ENCODE measurements at regions not wholly inside any gene's neighbourhood (a gene's known extent, or its start where the extent isn't known, plus 50 kb on each side); places are given as distances from the start of the nearest gene placed in this dataset.

DNA sequence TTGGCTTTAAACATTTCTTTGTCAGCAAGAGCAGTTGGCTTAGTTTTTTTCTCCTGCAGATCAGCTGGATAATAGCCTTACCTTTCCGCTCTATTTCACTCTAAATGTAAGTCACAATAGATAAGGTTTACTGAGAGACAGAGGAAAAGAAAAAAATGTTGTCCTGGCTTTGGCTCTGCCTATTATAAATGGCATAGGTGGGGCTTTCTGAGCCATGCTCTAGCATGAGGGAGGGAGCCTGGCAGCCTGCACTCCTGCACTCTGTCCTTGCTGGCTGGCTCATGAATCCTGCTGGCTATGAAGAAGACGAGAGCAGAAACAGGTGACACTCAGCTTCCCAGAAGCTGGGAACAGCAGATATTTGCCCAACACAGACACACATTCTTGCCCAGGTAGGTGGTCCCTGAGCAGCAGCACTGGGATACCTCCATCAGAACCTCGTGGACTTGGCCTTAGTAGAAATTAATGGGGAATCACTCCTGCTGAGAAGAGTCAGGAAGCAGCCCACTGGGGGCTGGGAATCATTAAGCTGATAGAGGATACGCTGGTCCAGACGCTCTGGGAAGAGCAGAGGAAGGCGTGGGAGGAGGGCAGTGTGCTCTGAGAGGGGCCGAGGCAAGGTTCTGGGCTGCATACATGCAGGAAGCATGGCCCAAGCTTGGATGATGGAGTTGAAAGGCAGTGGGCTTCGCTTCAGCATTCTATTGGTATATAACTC is 514.4 kb upstream of the HS6ST1 start:
- H3K9me3 ChIP-seq (ENCODE audit: low read depth, low read length) = no peaks in the 10 kb centered on the region
- H3K27me3 ChIP-seq (ENCODE audit: insufficient read depth, low read length) = no peaks in the 10 kb centered on the region
- H3K4me3 ChIP-seq (ENCODE audit: low read length) = no peak overlapping the region
- H3K4me1 ChIP-seq (ENCODE audit: insufficient read depth, low read length) = no peaks in the 10 kb centered on the region

DNA sequence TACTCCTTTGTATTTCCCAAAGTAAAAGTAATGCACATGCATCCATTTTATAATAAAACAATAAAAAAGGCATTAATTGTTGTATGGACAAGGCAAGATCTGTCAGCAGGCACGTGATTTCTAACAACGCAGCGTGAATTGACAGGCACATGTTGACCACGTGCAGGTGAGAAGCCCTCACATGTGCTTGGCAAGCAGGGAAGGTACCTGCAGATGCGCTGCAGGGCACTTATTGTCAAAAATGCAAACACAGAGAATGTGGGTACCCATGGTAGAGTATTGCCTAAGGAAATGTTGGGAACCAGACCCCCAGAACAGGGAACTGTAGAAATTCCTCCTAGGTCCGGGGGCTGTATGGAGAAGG is 515.0 kb upstream of the HS6ST1 start:
- no peaks in the 10 kb centered on the region for H3K9me3 ChIP-seq (ENCODE audit: low read depth, low read length)
- H3K27me3 ChIP-seq (ENCODE audit: insufficient read depth, low read length) = no peaks in the 10 kb centered on the region
- H3K4me1 ChIP-seq (ENCODE audit: insufficient read depth, low read length) = no peaks in the 10 kb centered on the region
- H3K4me3 ChIP-seq (ENCODE audit: low read length) = no peak overlapping the region

DNA sequence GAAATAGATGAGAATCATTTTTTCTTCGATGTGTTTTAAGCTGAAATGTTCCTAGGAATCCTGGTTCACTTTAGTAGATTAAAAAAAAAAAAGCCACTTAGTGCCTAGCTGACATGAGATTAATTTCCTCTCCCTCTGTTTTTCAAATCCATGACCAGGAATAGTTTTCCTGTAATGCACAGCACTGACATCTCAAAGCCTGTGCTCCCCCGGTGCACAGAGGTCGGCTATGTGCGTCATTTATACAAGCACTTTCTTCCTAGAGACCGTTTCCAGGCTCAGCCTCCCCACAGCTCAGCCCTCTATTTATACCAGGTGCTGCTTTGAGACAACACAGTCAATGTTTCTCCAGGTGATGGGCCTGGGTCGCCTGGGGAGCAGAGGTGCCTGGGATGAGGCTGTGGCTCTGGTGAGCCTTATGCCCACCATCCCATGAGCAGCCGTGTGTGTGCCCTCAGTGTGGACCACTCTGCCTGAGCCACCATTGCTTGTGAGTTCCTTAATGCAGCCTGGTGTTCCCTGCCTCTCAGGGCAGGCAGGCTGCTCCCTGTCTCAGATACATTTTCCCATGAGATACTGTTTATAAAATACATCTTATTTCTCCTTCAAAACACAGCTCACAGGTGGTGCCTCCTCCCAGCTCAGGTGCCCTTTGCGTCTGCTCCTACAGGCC is 515.7 kb upstream of the HS6ST1 start:
- no peaks in the 10 kb centered on the region for H3K27me3 ChIP-seq (ENCODE audit: insufficient read depth, low read length)
- no peak overlapping the region for H3K4me3 ChIP-seq (ENCODE audit: low read length)
- H3K4me1 ChIP-seq (ENCODE audit: insufficient read depth, low read length) = no peaks in the 10 kb centered on the region
- H3K9me3 ChIP-seq (ENCODE audit: low read depth, low read length) = no peaks in the 10 kb centered on the region

DNA sequence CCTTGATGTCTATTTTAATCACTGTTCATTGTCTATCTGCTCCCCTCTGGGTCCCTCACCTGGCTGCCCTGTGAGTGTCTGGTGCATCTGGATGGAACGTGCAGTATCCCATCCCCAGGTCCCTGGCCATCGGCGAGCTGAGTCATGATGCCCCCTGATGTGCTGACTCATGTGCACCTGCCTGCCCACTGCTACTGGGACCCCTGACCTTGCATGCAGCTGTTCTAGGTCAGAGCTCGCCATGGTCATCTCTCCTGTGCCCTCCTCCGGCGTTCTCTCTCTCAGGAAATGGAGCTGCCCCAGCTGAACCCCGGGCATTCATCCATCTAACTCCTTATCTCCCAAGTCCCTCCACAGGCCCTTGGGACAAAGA is 516.2 kb upstream of the HS6ST1 start:
- Histone ChIP-seq H3K9me3 (ENCODE audit: low read depth, low read length) (no peaks in the 10 kb centered on the region), H3K4me3 (ENCODE audit: low read length) (no peak overlapping the region), H3K27me3 (ENCODE audit: insufficient read depth, low read length) (no peaks in the 10 kb centered on the region), H3K4me1 (ENCODE audit: insufficient read depth, low read length) (no peaks in the 10 kb centered on the region)

DNA sequence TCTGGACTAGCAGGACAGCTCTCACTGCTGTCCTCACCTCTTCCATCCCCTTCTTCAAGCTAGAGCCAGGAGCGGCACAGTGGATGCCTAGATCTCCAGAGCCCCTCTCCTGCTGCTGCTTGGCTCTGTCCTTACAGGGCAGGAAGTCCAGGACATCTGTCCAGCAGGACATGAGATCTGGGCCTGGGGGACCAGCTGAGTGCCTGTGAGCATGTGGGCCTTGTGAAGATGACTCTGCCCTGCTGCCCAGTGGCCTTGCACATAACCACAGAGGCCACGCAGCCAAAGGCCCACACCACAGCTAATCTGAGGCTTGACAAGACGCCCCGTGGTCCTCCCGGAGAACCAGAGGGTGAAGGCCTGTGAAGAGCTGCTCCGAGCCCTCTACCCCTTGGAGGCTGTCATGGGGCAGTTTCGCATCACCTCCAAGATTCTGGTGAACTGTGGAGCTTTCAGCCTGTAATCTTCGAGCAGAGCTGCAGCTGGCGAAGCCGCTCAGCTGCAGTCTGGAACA is 516.7 kb upstream of the HS6ST1 start:
- Histone ChIP-seq H3K4me3 (ENCODE audit: low read length) (no peak overlapping the region), H3K27me3 (ENCODE audit: insufficient read depth, low read length) (no peaks in the 10 kb centered on the region), H3K9me3 (ENCODE audit: low read depth, low read length) (no peaks in the 10 kb centered on the region), H3K4me1 (ENCODE audit: insufficient read depth, low read length) (no peaks in the 10 kb centered on the region)

DNA sequence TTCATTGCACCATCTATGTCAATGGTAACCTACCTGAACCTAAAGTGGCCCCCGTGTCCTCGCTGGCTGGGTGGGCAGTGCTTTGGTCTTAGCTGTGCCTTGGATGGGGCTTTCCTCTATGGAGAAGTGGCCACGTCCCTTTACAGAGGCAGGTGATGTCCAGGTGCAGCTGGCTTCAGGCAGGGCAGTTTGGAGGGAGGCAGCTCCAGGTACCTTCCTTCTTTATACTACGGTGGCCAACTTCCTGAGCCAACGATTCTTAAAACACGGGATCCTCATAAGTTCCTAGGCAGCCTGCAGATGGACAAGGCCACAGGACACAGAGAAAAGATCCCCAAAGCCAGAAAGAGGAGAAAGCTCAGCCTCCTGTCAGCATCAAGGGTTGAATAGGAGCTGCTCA is 517.3 kb upstream of the HS6ST1 start:
- Histone ChIP-seq H3K9me3 (ENCODE audit: low read depth, low read length) (no peaks in the 10 kb centered on the region), H3K4me3 (ENCODE audit: low read length) (no peak overlapping the region), H3K4me1 (ENCODE audit: insufficient read depth, low read length) (no peaks in the 10 kb centered on the region), H3K27me3 (ENCODE audit: insufficient read depth, low read length) (no peaks in the 10 kb centered on the region)

DNA sequence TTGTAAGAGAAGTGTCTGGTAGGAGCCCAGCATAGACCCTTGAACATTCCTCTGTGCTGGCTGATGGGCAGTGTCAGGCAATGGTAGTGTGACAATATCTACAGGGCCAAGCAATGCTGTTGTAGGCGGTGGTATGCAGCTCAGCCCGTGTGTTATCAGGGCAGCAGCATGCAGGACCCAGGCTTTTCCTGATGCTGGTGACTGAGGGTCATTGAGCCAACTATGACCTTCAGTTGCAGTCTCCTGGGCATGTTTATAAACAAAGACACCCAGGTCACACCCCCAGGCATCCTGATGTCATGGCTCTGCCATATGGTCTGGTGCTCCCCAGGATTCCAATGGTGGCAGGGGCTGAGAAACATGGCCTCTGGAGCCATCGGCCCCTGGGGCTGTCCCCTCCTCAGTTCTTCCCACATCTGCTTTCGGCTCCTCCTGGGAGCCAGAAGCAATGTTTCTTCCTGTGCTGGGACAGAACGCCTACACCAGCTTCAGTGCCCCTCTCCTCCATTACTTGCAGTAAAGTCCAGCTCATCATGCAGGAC is 518.0 kb upstream of the HS6ST1 start:
- H3K9me3 ChIP-seq (ENCODE audit: low read depth, low read length) = no peaks in the 10 kb centered on the region
- no peak overlapping the region for H3K4me3 ChIP-seq (ENCODE audit: low read length)
- H3K4me1 ChIP-seq (ENCODE audit: insufficient read depth, low read length) = no peaks in the 10 kb centered on the region
- no peaks in the 10 kb centered on the region for H3K27me3 ChIP-seq (ENCODE audit: insufficient read depth, low read length)

DNA sequence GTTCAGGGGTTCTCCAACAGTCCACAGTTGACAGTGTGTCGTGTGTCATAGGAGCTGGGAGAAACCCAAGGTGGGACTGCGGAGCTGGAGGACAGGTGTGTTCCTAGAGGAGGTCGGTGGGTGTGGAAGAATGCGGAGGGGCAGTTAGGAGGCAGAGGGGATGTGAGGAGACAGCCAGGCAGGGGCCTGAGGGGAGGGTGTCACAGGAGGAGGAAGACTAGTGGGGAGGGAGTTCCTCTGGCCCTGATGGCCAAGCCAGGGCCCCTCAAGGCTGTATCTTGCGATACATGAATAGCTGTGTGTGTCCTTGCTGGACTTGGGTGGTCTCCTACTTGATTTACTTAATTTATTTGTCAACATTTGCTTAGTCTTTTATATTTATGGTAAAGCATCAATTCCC is 519.6 kb upstream of the HS6ST1 start:
- no peaks in the 10 kb centered on the region for H3K9me3 ChIP-seq (ENCODE audit: low read depth, low read length)
- H3K4me1 ChIP-seq (ENCODE audit: insufficient read depth, low read length) = no peaks in the 10 kb centered on the region
- no peak overlapping the region for H3K4me3 ChIP-seq (ENCODE audit: low read length)
- no peaks in the 10 kb centered on the region for H3K27me3 ChIP-seq (ENCODE audit: insufficient read depth, low read length)

DNA sequence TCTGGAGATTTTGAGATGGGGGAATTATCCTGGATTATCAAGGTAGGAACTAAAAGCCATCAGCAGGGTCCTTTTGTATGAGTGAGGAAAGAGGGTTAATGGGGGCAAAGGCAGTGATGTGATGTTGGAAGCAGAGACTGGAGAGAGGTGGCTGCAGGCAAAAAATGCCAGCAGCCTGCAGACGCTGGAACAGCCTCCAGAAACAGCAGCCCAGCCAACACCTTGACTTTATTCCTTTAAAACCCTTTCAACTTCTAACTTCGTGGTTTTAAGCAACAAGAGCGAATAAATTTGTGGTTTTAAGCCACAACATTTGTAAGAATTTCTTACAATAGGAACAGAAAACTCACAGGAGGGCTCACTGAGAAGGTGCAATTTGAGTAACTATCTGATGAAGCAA is 523.1 kb upstream of the HS6ST1 start:
- Histone ChIP-seq H3K9me3 (ENCODE audit: low read depth, low read length) (no peaks in the 10 kb centered on the region), H3K27me3 (ENCODE audit: insufficient read depth, low read length) (no peaks in the 10 kb centered on the region), H3K4me1 (ENCODE audit: insufficient read depth, low read length) (no peaks in the 10 kb centered on the region), H3K4me3 (ENCODE audit: low read length) (no peak overlapping the region)

DNA sequence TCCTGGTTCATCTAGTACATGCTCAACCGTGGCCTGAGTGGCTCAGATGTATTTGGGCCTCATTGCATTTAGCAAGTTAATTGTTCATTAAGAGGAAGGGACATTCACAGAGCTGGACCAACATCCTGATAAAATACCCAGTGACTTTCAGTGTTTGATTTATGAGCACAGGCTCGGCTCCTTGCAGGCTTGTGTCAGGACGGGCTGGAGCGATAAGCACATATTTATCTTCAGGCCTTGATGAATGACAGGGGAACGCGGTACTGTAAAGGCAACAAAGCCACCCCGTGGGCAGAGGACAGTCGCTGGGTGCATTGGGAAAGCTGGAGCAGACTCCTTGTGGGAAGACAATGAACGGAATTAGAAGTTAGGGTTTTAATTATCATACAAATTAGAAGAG is 548.6 kb upstream of the HS6ST1 start:
- Histone ChIP-seq H3K27me3 (ENCODE audit: insufficient read depth, low read length) (no peaks in the 10 kb centered on the region), H3K9me3 (ENCODE audit: low read depth, low read length) (no peaks in the 10 kb centered on the region), H3K4me3 (ENCODE audit: low read length) (no peak overlapping the region), H3K4me1 (ENCODE audit: insufficient read depth, low read length) (no peaks in the 10 kb centered on the region)

DNA sequence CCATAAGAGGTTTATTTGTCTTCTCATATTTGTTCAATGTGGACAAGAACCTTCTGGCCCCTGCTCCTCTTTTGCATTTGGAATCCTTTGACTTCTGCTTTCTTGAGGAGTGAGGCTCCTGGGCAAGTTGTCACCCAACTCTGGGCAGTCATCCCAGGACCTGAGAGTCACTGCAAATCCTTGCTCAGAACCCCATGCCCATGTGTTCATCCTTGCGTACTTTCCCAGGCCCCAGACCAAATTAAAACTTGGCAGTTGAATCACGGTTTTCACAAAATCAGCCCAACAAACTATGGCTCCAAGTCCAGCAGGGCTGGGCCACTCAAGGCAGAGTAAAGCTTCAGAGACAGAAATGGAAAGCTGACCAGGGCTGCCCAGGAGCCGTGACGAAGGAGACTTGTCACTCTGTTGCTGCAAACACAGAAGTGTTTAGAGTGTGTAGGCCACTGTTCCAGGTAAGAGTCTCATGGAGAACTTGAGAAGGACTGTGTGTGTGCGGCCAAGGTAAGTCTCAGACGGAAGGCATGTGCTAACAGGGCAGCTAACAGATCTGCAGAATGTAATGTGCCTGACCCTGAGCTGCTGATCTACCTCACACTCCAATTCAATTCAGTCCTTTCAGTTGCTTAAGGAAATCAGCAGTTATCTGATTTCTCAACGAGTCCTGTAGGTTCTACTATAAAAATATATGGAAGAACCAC is 549.4 kb upstream of the HS6ST1 start:
- H3K4me3 ChIP-seq (ENCODE audit: low read length) = no peak overlapping the region
- H3K27me3 ChIP-seq (ENCODE audit: insufficient read depth, low read length) = no peaks in the 10 kb centered on the region
- no peaks in the 10 kb centered on the region for H3K9me3 ChIP-seq (ENCODE audit: low read depth, low read length)
- no peaks in the 10 kb centered on the region for H3K4me1 ChIP-seq (ENCODE audit: insufficient read depth, low read length)

DNA sequence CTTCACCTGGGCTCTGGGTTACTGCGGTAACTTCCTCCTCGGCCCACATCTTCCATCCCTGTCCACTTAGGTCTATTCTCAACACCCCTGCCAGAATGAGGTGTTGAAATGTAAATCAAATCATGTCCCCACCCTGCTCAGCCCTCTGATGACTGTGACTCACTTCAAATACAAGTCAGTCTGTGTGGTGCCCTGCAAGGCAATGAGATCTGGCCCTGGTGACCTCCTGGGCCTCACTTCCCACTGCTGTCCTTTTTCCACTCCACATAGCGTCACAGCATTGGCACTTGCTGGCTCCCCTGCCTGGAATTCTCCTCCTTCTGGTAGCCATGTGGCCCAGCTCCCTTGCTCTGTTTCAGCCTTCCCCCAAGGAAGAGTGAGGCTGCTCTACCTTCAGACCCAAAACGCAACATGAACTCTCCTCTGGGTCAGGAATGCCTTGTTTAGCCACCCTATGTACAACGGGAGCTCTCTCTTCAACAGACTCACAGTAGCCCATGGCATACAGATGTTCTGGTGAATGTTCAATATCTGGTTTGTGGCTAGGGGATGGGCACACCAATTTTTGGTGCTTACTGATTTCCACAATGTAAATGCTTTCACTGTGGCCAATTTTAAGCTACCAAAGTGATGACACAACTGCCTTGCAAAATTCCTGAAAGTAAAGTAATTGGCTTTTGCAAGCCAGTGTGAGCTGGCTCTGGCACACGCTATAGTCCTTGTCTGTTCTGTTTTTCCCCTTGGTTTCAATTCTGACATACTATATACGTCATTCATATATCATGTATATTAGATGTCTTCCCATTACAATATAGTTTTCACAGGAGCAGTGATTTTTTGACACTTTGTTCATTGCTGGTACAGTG is 550.3 kb upstream of the HS6ST1 start:
- Histone ChIP-seq H3K9me3 (ENCODE audit: low read depth, low read length) (no peaks in the 10 kb centered on the region), H3K4me1 (ENCODE audit: insufficient read depth, low read length) (no peaks in the 10 kb centered on the region), H3K4me3 (ENCODE audit: low read length) (no peak overlapping the region), H3K27me3 (ENCODE audit: insufficient read depth, low read length) (no peaks in the 10 kb centered on the region)

DNA sequence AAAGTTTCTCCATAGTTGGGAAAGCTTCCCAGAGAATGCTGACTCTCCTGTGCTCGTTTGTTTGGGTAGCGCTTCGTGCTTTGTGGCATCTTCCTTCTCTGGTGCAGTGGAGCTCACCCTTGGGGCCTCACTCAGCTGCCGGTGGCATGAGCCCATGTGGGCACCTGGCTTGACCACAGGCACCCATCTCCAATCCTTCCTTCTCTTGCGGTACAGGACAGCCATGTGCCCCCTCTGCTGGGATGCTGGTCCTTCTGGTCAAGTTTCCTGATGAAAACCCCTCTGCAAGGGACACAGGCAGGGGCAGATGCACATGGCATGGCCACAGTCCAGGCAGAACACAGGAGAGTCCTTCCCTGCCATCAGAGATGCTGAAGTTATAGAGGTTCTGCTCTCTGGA is 555.9 kb upstream of the HS6ST1 start:
- no peaks in the 10 kb centered on the region for H3K4me1 ChIP-seq (ENCODE audit: insufficient read depth, low read length)
- H3K27me3 ChIP-seq (ENCODE audit: insufficient read depth, low read length) = no peaks in the 10 kb centered on the region
- H3K4me3 ChIP-seq (ENCODE audit: low read length) = no peak overlapping the region
- H3K9me3 ChIP-seq (ENCODE audit: low read depth, low read length) = no peaks in the 10 kb centered on the region

DNA sequence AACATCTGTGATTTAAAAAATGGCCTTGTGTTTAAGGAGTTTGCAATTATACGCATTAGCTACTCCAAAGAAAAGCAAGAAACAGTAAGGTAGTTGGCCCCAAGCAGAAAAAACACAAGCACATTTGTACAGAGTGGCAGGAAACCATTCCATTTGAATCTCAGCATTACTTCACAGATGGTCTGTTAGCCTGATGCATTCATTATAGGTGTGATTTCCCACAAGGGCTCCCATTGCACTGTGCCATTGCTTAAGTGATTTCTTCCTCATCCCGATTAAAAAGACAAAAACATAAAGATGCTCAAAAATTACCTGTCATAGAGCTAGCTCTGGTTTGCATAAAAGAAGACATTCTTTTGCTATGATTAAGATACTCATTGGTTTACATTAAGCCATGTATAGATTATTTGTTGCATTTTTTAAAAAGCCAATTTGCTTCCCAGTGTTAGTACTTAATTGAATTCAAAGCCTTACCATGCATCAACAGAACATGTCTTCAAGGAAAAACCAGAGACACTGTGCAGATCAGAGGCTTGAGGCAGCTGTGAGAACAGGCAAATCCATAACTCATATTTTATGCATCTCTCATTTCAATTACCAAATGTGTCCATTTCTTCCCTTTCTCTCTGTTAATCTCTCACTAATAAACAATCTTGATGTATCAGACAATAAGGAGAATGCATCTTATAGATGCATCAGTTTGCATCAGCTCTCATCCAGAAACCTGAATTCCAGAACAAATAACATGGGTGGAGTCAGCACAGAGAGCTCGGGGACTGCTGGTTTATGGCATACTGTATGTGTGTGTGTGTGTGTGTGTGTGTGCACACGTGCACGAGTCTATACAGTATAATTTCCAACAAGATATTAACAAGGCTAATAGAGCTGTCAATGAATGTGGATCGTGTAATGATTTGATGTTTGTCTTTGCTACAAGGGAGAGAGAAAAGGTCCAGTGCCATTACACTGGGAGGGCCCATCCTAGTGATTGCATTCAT is 558.6 kb upstream of the HS6ST1 start:
- Histone ChIP-seq H3K27me3 (ENCODE audit: insufficient read depth, low read length) (no peaks in the 10 kb centered on the region), H3K9me3 (ENCODE audit: low read depth, low read length) (no peaks in the 10 kb centered on the region), H3K4me3 (ENCODE audit: low read length) (no peak overlapping the region), H3K4me1 (ENCODE audit: insufficient read depth, low read length) (no peaks in the 10 kb centered on the region)

All from mononuclear cell (primary cell).